HEK293 (cell line): ENCODE measurements at regions not wholly inside any gene's neighbourhood (a gene's known extent, or its start where the extent isn't known, plus 50 kb on each side); places are given as distances from the start of the nearest gene placed in this dataset.

Experiments
- CTCF ChIA-PET: fragments of 350-600 bp; formaldehyde crosslinking; extraction: SDS; loops from one replicate; lab custom pipeline; 2021; ENCODE audit warnings: antibody characterized with exemption; lab: Yijun Ruan, JAX
- POLR2A ChIA-PET: fragments of 300-600 bp; formaldehyde crosslinking; extraction: SDS; loops from one replicate; lab custom pipeline; 2020; ENCODE audit warnings: antibody characterized with exemption, inconsistent platforms; lab: Yijun Ruan, JAX
- H3K27ac ChIP-seq: fragments of 200-500 bp; sonication (Bioruptor generic); 2 replicates; pipeline ENCODE4 v1.5.1; 2014; ENCODE audit warnings: low read depth, low read length, control low read depth, inconsistent platforms; ENCODE audit errors: extremely low read depth
- H3K36me3 ChIP-seq, 2 experiments: fragments of 200-500 bp in 1 of 2; sonication (Bioruptor generic) in 1 of 2; 1 replicate in 1 of 2; 2 replicates in 1 of 2; pipeline ENCODE4 v1.5.1; 2014 to 2017; ENCODE audit warnings: inconsistent platforms in 2 of 2, low read length in 2 of 2; ENCODE audit not compliant: control insufficient read depth in 2 of 2, insufficient read depth in 1 of 2
- H3K4me1 ChIP-seq: fragments of 200-500 bp; sonication (Bioruptor generic); 2 replicates; pipeline ENCODE4 v1.5.1; 2014; ENCODE audit warnings: mild to moderate bottlenecking, low read length, inconsistent platforms; ENCODE audit not compliant: control insufficient read depth, insufficient read depth
- H3K4me3 ChIP-seq: 2 replicates; pipeline ENCODE4 v1.5.1; 2011; ENCODE audit warnings: low read depth, mild to moderate bottlenecking, control low read depth, low read length, moderate library complexity
- H3K9me3 ChIP-seq: fragments of 200-500 bp; sonication (Bioruptor generic); 2 replicates; pipeline ENCODE4 v1.5.1; 2014; ENCODE audit warnings: low read depth, low read length, inconsistent platforms; ENCODE audit not compliant: control insufficient read depth, insufficient read depth
- CTCF ChIP-seq: fragments of 450-650 bp; formaldehyde crosslinking; IDR thresholded peaks from 2 replicates; pipeline ENCODE4 v1.5.1; 2016; ENCODE audit warnings: missing biosample characterization, missing genetic modification characterization
- EGR2 ChIP-seq: fragments of 450-650 bp; formaldehyde crosslinking; IDR thresholded peaks from 2 replicates; pipeline ENCODE4 v1.5.1; 2016; ENCODE audit warnings: low read depth, missing biosample characterization, missing genetic modification characterization
- HOXD13 ChIP-seq: sonication (generic); formaldehyde crosslinking; IDR thresholded peaks from 2 replicates; pipeline ENCODE4 v1.8.0; 2022; ENCODE audit warnings: missing genetic modification reagents, borderline replicate concordance
- KLF16 ChIP-seq: fragments of 450-650 bp; formaldehyde crosslinking; IDR thresholded peaks from 2 replicates; pipeline ENCODE4 v1.5.1; 2017; ENCODE audit warnings: missing biosample characterization, missing genetic modification characterization
- PRDM1 ChIP-seq: fragments of 450-650 bp; formaldehyde crosslinking; IDR thresholded peaks from 2 replicates; pipeline ENCODE4; 2016; ENCODE audit warnings: missing biosample characterization, missing genetic modification characterization
- SP2 ChIP-seq: fragments of 450-650 bp; formaldehyde crosslinking; IDR thresholded peaks from 2 replicates; pipeline ENCODE4 v1.5.1; 2016; ENCODE audit warnings: missing biosample characterization, missing genetic modification characterization
- TCF7L2 ChIP-seq: IDR thresholded peaks from 2 replicates; pipeline ENCODE4 v1.6.1; 2011; ENCODE audit warnings: low read depth, mild to moderate bottlenecking, inconsistent platforms, low read length, moderate library complexity, borderline replicate concordance
- TRIM28 ChIP-seq: IDR thresholded peaks from 2 replicates; pipeline ENCODE4 v1.6.1; 2011; ENCODE audit warnings: low read length, control low read depth, borderline replicate concordance
- WT1 ChIP-seq: fragments of 450-650 bp; formaldehyde crosslinking; IDR thresholded peaks from 2 replicates; pipeline ENCODE4 v1.5.1; 2016; ENCODE audit warnings: missing biosample characterization, missing genetic modification characterization
- ZBTB1 ChIP-seq: fragments of 450-650 bp; formaldehyde crosslinking; IDR thresholded peaks from 2 replicates; pipeline ENCODE4 v1.5.1; 2016; ENCODE audit warnings: missing biosample characterization, missing genetic modification characterization
- ZNF10 ChIP-seq: fragments of 450-650 bp; formaldehyde crosslinking; IDR thresholded peaks from 2 replicates; pipeline ENCODE4 v1.5.1; 2017; ENCODE audit warnings: missing biosample characterization, missing genetic modification characterization
- ZNF155 ChIP-seq: fragments of 450-650 bp; formaldehyde crosslinking; IDR thresholded peaks from 2 replicates; pipeline ENCODE4 v1.5.1; 2016; ENCODE audit warnings: missing biosample characterization, missing genetic modification characterization
- ZNF214 ChIP-seq: fragments of 450-650 bp; formaldehyde crosslinking; IDR thresholded peaks from 2 replicates; pipeline ENCODE4 v1.5.1; 2017; ENCODE audit warnings: missing biosample characterization, mild to moderate bottlenecking, missing genetic modification characterization, borderline replicate concordance
- ZNF223 ChIP-seq: fragments of 450-650 bp; formaldehyde crosslinking; IDR thresholded peaks from 2 replicates; pipeline ENCODE4 v1.5.1; 2016; ENCODE audit warnings: missing biosample characterization, missing genetic modification characterization
- ZNF26 ChIP-seq: fragments of 450-650 bp; formaldehyde crosslinking; IDR thresholded peaks from 2 replicates; pipeline ENCODE4 v1.5.1; 2016; ENCODE audit warnings: missing biosample characterization, missing genetic modification characterization
- ZNF292 ChIP-seq: fragments of 450-650 bp; formaldehyde crosslinking; IDR thresholded peaks from 2 replicates; pipeline ENCODE4 v1.5.1; 2016; ENCODE audit warnings: low read depth, missing biosample characterization, missing genetic modification characterization, borderline replicate concordance
- ZNF37A ChIP-seq: fragments of 450-650 bp; IDR thresholded peaks from 2 replicates; pipeline ENCODE4 v1.5.1; 2018; ENCODE audit warnings: missing biosample characterization, missing genetic modification characterization
- ZNF48 ChIP-seq: fragments of 450-650 bp; formaldehyde crosslinking; IDR thresholded peaks from 2 replicates; pipeline ENCODE4 v1.5.1; 2016; ENCODE audit warnings: missing biosample characterization, missing genetic modification characterization
- ZNF510 ChIP-seq: fragments of 450-650 bp; formaldehyde crosslinking; IDR thresholded peaks from 2 replicates; pipeline ENCODE4 v1.5.1; 2018; ENCODE audit warnings: mild to moderate bottlenecking, missing genetic modification characterization, missing biosample characterization; ENCODE audit not compliant: insufficient replicate concordance
- ZNF544 ChIP-seq: fragments of 450-650 bp; formaldehyde crosslinking; IDR thresholded peaks from 2 replicates; pipeline ENCODE4 v1.5.0; 2017; ENCODE audit warnings: missing biosample characterization, missing genetic modification characterization
- ZNF555 ChIP-seq: fragments of 450-650 bp; formaldehyde crosslinking; conservative IDR thresholded peaks from 2 replicates; pipeline ENCODE4 v1.5.1; 2017; ENCODE audit warnings: missing biosample characterization, mild to moderate bottlenecking, missing genetic modification characterization, inconsistent platforms
- ZNF596 ChIP-seq: fragments of 450-650 bp; IDR thresholded peaks from 2 replicates; pipeline ENCODE4 v1.5.0; 2018; ENCODE audit warnings: missing biosample characterization, mild to moderate bottlenecking, missing genetic modification characterization, moderate library complexity
- ZNF660 ChIP-seq: fragments of 450-650 bp; IDR thresholded peaks from 2 replicates; pipeline ENCODE4 v1.5.1; 2018; ENCODE audit warnings: missing biosample characterization, mild to moderate bottlenecking, missing genetic modification characterization
- ZNF692 ChIP-seq: fragments of 450-650 bp; formaldehyde crosslinking; IDR thresholded peaks from 2 replicates; pipeline ENCODE4 v1.5.1; 2016; ENCODE audit warnings: missing biosample characterization, missing genetic modification characterization
- ZNF76 ChIP-seq: fragments of 450-650 bp; formaldehyde crosslinking; IDR thresholded peaks from 2 replicates; pipeline ENCODE4; 2016; ENCODE audit warnings: low read depth, missing biosample characterization, missing genetic modification characterization, borderline replicate concordance
- ZNF768 ChIP-seq: fragments of 450-650 bp; formaldehyde crosslinking; IDR thresholded peaks from 2 replicates; pipeline ENCODE4 v1.5.1; 2018; ENCODE audit warnings: missing biosample characterization, mild to moderate bottlenecking, missing genetic modification characterization
- ZNF785 ChIP-seq: fragments of 450-650 bp; formaldehyde crosslinking; IDR thresholded peaks from 2 replicates; pipeline ENCODE4 v1.5.1; 2016; ENCODE audit warnings: missing biosample characterization, missing genetic modification characterization
- ZSCAN23 ChIP-seq: fragments of 450-650 bp; formaldehyde crosslinking; IDR thresholded peaks from 2 replicates; pipeline ENCODE4 v1.5.1; 2016; ENCODE audit warnings: missing biosample characterization, missing genetic modification characterization
- ZSCAN30 ChIP-seq: fragments of 450-650 bp; IDR thresholded peaks from 2 replicates; pipeline ENCODE4 v1.5.1; 2018; ENCODE audit warnings: missing biosample characterization, mild to moderate bottlenecking, missing genetic modification characterization, moderate library complexity

- TF ChIP-seq ZNF768 (no peak), ZNF10 (tag by site-specific recombination) (no peak), ZBTB1 (tag by site-specific recombination) (no peak), ZNF510 (no peak), ZNF596 (no peak)
- Histone ChIP-seq H3K4me3 (no peak overlapping the region), H3K9me3 (no peaks in the 10 kb centered on the region), H3K27ac (no peak overlapping the region), H3K4me1 (no peaks in the 10 kb centered on the region), H3K36me3 (no peaks in the 10 kb centered on the region)
- ChIA-PET POLR2A (no interaction called here), CTCF (no interaction called here)
Observed at GRCh38 chr12:127035011-127035879, 1231.7 kb upstream of the TMEM132C start.

- ChIA-PET CTCF (no interaction called here), POLR2A (no interaction called here)
- Histone ChIP-seq H3K9me3 (no peaks in the 10 kb centered on the region), H3K4me3 (no peak overlapping the region), H3K27ac (no peak overlapping the region), H3K36me3 (no peaks in the 10 kb centered on the region), H3K4me1 (no peaks in the 10 kb centered on the region)
- no peak for TF ChIP-seq ZNF223 (tag by site-specific recombination)
- no peak for TF ChIP-seq ZNF785 (tag by site-specific recombination)
- no peak for TF ChIP-seq ZNF48 (tag by site-specific recombination)
- no peak for TF ChIP-seq ZNF155
- TF ChIP-seq PRDM1 (tag by site-specific recombination): no peak
- no peak for TF ChIP-seq TRIM28
- TF ChIP-seq ZNF544 (tag by site-specific recombination): no peak
- TF ChIP-seq ZNF555 (tag by site-specific recombination): no peak
- no peak for TF ChIP-seq ZNF292 (tag by site-specific recombination)
- TF ChIP-seq WT1 (tag by site-specific recombination): no peak
- no peak for TF ChIP-seq TCF7L2
- no peak for TF ChIP-seq EGR2
- no peak for TF ChIP-seq ZNF76 (tag by site-specific recombination)
- no peak for TF ChIP-seq CTCF (tag by site-specific recombination)
- no peak for TF ChIP-seq ZSCAN30 (tag by site-specific recombination)
- no peak for TF ChIP-seq SP2 (tag by site-specific recombination)
Observed at GRCh38 chr12:127038152-127038551, 1228.8 kb upstream of the TMEM132C start.

- CTCF ChIA-PET: no interaction called here
- no peaks in the 10 kb centered on the region for H3K4me1 ChIP-seq
- POLR2A ChIA-PET: no interaction called here
- TF ChIP-seq HOXD13 (CRISPR knock-in tag) (no peak), TCF7L2 (no peak), ZSCAN23 (tag by site-specific recombination) (no peak), ZNF692 (no peak), ZNF214 (no peak), ZNF26 (no peak), ZSCAN30 (tag by site-specific recombination) (no peak), ZNF660 (tag by site-specific recombination) (no peak), ZNF37A (tag by site-specific recombination) (no peak), KLF16 (tag by site-specific recombination) (no peak)
Observed at GRCh38 chr12:127038761-127039160, 1228.2 kb upstream of the TMEM132C start.

More at GRCh38 chr12:127038761-127039160, 1228.2 kb upstream of the TMEM132C start:
- no peak overlapping the region for H3K27ac ChIP-seq
- H3K36me3 ChIP-seq: no peaks in the 10 kb centered on the region
- H3K9me3 ChIP-seq: no peaks in the 10 kb centered on the region
- H3K4me3 ChIP-seq: no peak overlapping the region
